A673 (cell line): ENCODE measurements at regions not wholly inside any gene's neighbourhood (a gene's known extent, or its start where the extent isn't known, plus 50 kb on each side); places are given as distances from the start of the nearest gene placed in this dataset.
"Not testable (repeated sequence)": the region's sequence is repeated elsewhere in the genome, so short reads cannot be mapped to it uniquely, and the experiment has no call there.

Experiments
- EZH2 ChIP-seq: fragments of 200-600 bp; sonication (generic); IDR thresholded peaks from 2 replicates; pipeline ENCODE4 v1.6.1; 2017; ENCODE audit warnings: borderline replicate concordance, low read depth, mild to moderate bottlenecking, mixed read lengths, antibody characterized with exemption, low read length; ENCODE audit not compliant: poor library complexity, severe bottlenecking
- TF ChIP-seq, protein P1 (sequence below): fragments of 300-800, 200-600 bp; sonication (generic); conservative IDR thresholded peaks from 2 replicates; pipeline ENCODE4 v1.5.1; 2017; ENCODE audit warnings: low read depth, mild to moderate bottlenecking, antibody characterized with exemption, low read length, moderate library complexity, mixed read lengths

- TF ChIP-seq, protein P1, sequence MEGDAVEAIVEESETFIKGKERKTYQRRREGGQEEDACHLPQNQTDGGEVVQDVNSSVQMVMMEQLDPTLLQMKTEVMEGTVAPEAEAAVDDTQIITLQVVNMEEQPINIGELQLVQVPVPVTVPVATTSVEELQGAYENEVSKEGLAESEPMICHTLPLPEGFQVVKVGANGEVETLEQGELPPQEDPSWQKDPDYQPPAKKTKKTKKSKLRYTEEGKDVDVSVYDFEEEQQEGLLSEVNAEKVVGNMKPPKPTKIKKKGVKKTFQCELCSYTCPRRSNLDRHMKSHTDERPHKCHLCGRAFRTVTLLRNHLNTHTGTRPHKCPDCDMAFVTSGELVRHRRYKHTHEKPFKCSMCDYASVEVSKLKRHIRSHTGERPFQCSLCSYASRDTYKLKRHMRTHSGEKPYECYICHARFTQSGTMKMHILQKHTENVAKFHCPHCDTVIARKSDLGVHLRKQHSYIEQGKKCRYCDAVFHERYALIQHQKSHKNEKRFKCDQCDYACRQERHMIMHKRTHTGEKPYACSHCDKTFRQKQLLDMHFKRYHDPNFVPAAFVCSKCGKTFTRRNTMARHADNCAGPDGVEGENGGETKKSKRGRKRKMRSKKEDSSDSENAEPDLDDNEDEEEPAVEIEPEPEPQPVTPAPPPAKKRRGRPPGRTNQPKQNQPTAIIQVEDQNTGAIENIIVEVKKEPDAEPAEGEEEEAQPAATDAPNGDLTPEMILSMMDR, result not testable (repeated sequence)
- TF ChIP-seq EZH2, result not testable (repeated sequence)
Measured at GRCh38 chr2:167781629-167782028, 465.8 kb downstream of the STK39 start.
